22Rv1 (cell line): ENCODE measurements at regions not wholly inside any gene's neighbourhood (a gene's known extent, or its start where the extent isn't known, plus 50 kb on each side); places are given as distances from the start of the nearest gene placed in this dataset.

Source experiments
- CTCF ChIP-seq: fragments of 450-650 bp; IDR thresholded peaks from 2 replicates; pipeline ENCODE4 v1.5.1; 2017; ENCODE audit warnings: mild to moderate bottlenecking
- ZFX ChIP-seq: fragments of 450-650 bp; IDR thresholded peaks from 2 replicates; pipeline ENCODE4 v1.6.1; 2017; ENCODE audit warnings: antibody characterized with exemption, borderline replicate concordance

GRCh38 chr5:98170994-98171393 lies 602.5 kb upstream of the RGMB start:
- TF ChIP-seq CTCF, result no peak
- TF ChIP-seq ZFX, result no peak
